Prostate gland (tissue), 2 donors: ENCODE measurements at regions not wholly inside any gene's neighbourhood (a gene's known extent, or its start where the extent isn't known, plus 50 kb on each side); places are given as distances from the start of the nearest gene placed in this dataset.

ENCODE experiments used
- CTCF ChIP-seq, 4 experiments: fragments of 200-600 bp in 2 of 4; fragments of 450-650 bp in 2 of 4; sonication (generic) in 2 of 4; IDR thresholded peaks; 1 replicate in 3 of 4; 2 replicates in 1 of 4; pipeline ENCODE4 v1.5.1; 2016 to 2019; ENCODE audit warnings: antibody characterized with exemption in 4 of 4, mild to moderate bottlenecking in 2 of 4, moderate library complexity in 2 of 4
- POLR2A ChIP-seq: fragments of 450-650 bp; IDR thresholded peaks from one replicate; pipeline ENCODE4 v1.6.1; 2016; ENCODE audit warnings: antibody characterized with exemption, mild to moderate bottlenecking

DNA sequence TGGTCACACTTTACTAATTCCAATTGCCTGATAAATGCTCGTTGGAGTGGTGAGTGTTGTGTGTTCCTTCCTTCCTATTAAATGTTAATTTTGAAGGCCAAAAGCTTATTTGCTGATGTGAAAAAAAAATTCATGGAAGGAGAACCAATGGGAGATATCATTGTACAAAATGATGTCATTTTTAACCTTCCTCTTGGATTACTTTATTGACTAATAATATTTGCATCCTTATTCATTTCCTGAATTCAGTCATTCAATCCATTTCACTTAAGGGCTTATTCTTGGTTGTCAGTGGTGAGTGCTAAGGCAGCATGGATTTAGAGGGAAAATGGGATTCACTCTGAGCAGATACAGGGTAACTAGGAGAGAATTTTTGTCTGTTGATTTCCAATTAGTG, 216.0 kb upstream of the HTR2A start:
- TF ChIP-seq CTCF (IDR thresholded peaks at IDR 0.05): no peak
- TF ChIP-seq POLR2A: no peak
